ENCODE measurements at regions not wholly inside any gene's neighbourhood (a gene's known extent, or its start where the extent isn't known, plus 50 kb on each side); places are given as distances from the start of the nearest gene placed in this dataset.

DNA sequence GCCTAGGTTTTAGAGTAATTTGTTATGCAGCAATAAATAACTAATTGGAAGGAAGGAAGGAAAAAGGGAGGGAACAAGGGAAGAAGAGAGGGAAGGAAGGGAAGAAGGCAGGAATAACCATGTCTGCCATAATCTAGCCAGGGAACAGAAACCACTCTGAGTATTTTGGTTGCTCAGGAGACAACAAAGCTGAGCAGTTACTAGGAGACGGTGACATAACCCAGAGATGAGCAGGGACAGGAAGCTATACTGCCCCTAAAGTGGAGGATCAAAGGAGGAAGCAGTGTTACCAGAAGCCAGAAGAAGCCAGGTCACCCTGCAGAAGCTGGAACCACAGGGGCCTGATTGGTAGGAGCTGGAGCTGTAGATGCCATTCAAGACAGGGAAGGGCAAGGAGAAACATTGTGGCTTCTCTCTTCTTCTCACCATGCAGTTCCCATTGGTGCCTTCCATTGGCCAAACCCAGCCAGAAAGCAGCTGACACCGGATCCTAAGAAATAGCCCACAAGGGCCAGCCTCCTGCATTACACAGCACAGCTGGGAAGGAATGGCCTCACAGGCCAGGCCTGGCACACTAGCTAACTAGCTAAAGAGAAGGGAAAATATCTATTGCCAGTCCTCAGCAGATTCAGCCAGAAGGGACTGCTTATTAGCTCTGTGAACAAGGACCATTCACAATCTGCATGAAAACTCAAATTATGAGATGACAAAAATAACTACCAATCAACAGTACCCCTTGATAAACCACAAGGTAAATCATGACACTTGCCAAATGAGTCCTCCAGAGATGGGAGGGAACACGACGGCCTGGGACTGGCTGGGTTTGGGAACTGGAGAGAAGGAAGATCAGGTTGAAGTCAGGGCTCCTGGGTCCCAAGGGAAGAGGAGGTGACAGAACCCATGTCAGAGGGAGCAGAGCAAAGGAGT lies 184.5 kb upstream of the NFE2L3 start:
- peaks cover 19% of the 10 kb centered on the region for H3K4me1 Mint-ChIP-seq (ENCODE audit: low read depth)
- no peak overlapping the region for H3K27ac Mint-ChIP-seq
- H3K9me3 Mint-ChIP-seq: no peaks in the 10 kb centered on the region
- H3K36me3 Mint-ChIP-seq (ENCODE audit: low read depth): no peaks in the 10 kb centered on the region
- intact Hi-C loops (cut with micrococcal nuclease): loop anchor here (2.0 kb wide), 3 partner anchors 13 to 105 kb away; no protein-coding TSS in a partner anchor
- DNase-seq (ENCODE audit: low spot score): no peak
- peaks cover 32% of the 10 kb centered on the region for H3K27me3 Mint-ChIP-seq (ENCODE audit: low read depth)
- no peak overlapping the region for H3K4me3 Mint-ChIP-seq (ENCODE audit: low read depth)

- intact Hi-C loops (cut with micrococcal nuclease): loop anchor here (2.0 kb wide), 3 partner anchors 14 to 106 kb away; no protein-coding TSS in a partner anchor
- no peaks in the 10 kb centered on the region for H3K36me3 Mint-ChIP-seq (ENCODE audit: low read depth)
- DNase-seq (ENCODE audit: low spot score): no peak
- H3K27ac Mint-ChIP-seq: peak overlapping the region; percentile 35
- H3K4me3 Mint-ChIP-seq (ENCODE audit: low read depth): no peak overlapping the region
- peaks cover 31% of the 10 kb centered on the region for H3K27me3 Mint-ChIP-seq (ENCODE audit: low read depth)
- H3K9me3 Mint-ChIP-seq: no peaks in the 10 kb centered on the region
- H3K4me1 Mint-ChIP-seq (ENCODE audit: low read depth): peaks cover 19% of the 10 kb centered on the region
Observed at GRCh38 chr7:25968205-25968993, 183.6 kb upstream of the NFE2L3 start.

DNA sequence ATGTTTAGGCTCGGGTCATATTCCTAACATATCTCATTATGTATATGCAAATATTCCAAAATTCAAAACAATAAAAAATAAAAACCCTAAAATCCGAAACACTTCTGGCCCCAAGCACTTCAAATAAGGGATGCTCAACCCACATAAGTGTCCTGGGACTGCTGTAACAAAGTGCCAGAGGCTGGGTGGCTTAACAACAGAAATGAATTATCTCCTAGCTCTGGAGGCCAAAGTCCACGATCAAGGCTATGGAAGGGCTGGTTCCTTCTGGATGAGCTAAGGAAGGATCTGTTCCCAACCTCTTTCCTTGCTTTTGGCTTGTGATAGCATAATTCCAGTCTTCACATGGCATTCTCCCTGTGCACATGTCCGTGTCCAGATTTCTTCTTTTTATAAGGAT lies 181.6 kb upstream of the NFE2L3 start:
- Mint-ChIP-seq H3K27ac (no peak overlapping the region), H3K36me3 (ENCODE audit: low read depth) (no peaks in the 10 kb centered on the region), H3K9me3 (no peaks in the 10 kb centered on the region), H3K27me3 (ENCODE audit: low read depth) (peaks cover 26% of the 10 kb centered on the region), H3K4me1 (ENCODE audit: low read depth) (peaks cover 19% of the 10 kb centered on the region), H3K4me3 (ENCODE audit: low read depth) (no peak overlapping the region)
- no peak for DNase-seq (ENCODE audit: low spot score)
- intact Hi-C loops (cut with micrococcal nuclease): no loop called here

- Mint-ChIP-seq H3K4me1 (ENCODE audit: low read depth) (peaks cover 19% of the 10 kb centered on the region), H3K4me3 (ENCODE audit: low read depth) (no peak overlapping the region), H3K27ac (no peak overlapping the region), H3K27me3 (ENCODE audit: low read depth) (peaks cover 27% of the 10 kb centered on the region), H3K9me3 (no peaks in the 10 kb centered on the region), H3K36me3 (ENCODE audit: low read depth) (no peaks in the 10 kb centered on the region)
- intact Hi-C loops (cut with micrococcal nuclease): no loop called here
- DNase-seq (ENCODE audit: low spot score): no peak
Observed at GRCh38 chr7:25970911-25971310, 181.1 kb upstream of the NFE2L3 start.

DNA sequence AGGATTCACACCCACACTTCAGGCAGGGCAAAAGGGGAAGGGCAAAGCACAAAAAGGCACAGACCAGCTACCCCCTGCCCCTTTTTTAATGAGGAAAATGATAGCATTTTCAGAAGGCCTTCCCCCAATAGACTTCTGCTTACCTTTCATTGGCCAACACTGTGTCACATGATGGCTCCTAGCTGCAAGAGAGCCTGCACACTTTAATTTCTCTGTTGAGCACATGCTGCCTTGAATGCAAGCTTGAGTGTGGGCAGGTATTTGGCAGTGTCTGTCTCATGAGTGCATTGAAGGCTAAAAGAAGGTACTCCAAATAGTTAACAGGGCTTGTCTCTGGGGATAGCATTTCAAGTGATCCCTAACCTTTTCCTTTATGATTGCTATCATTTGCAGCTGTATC lies 175.4 kb upstream of the NFE2L3 start:
- Mint-ChIP-seq H3K27me3 (ENCODE audit: low read depth) (peaks cover 19% of the 10 kb centered on the region), H3K4me1 (ENCODE audit: low read depth) (no peaks in the 10 kb centered on the region), H3K9me3 (no peaks in the 10 kb centered on the region), H3K27ac (no peak overlapping the region), H3K4me3 (ENCODE audit: low read depth) (no peak overlapping the region), H3K36me3 (ENCODE audit: low read depth) (no peaks in the 10 kb centered on the region)
- DNase-seq (ENCODE audit: low spot score): no peak
- intact Hi-C loops (cut with micrococcal nuclease): no loop called here

DNA sequence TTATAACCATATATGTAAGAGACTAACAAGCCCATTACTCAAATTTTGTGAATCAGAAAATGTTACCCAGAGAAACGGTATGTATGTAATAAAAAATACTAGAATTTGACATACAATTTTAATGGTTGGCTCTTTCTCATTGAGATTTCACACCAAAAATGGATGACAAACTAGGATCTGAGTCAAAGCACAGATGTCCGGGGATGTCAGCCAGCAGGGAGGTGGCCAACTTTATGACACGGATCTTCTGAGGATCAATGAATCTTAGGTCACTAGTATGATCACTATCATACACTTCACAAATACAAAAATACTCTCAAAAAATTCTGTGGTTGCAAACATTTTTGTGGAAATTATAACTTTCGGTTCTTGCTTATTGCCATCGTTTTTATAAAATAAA lies 173.5 kb upstream of the NFE2L3 start:
- no peak overlapping the region for H3K4me3 Mint-ChIP-seq (ENCODE audit: low read depth)
- DNase-seq (ENCODE audit: low spot score): no peak
- H3K27me3 Mint-ChIP-seq (ENCODE audit: low read depth): peaks cover 10% of the 10 kb centered on the region
- no peaks in the 10 kb centered on the region for H3K9me3 Mint-ChIP-seq
- intact Hi-C loops (cut with micrococcal nuclease): no loop called here
- H3K36me3 Mint-ChIP-seq (ENCODE audit: low read depth): no peaks in the 10 kb centered on the region
- no peaks in the 10 kb centered on the region for H3K4me1 Mint-ChIP-seq (ENCODE audit: low read depth)
- H3K27ac Mint-ChIP-seq: no peak overlapping the region

GRCh38 chr7:25979605-25980004 lies 172.4 kb upstream of the NFE2L3 start:
- Mint-ChIP-seq H3K4me1 (ENCODE audit: low read depth) (no peaks in the 10 kb centered on the region), H3K27me3 (ENCODE audit: low read depth) (peaks cover 11% of the 10 kb centered on the region), H3K4me3 (ENCODE audit: low read depth) (no peak overlapping the region), H3K36me3 (ENCODE audit: low read depth) (no peaks in the 10 kb centered on the region), H3K9me3 (no peaks in the 10 kb centered on the region), H3K27ac (no peak overlapping the region)
- no peak for DNase-seq (ENCODE audit: low spot score)
- intact Hi-C loops (cut with micrococcal nuclease): no loop called here

- Mint-ChIP-seq H3K36me3 (ENCODE audit: low read depth) (no peaks in the 10 kb centered on the region), H3K9me3 (no peaks in the 10 kb centered on the region), H3K27ac (no peak overlapping the region), H3K4me3 (ENCODE audit: low read depth) (no peak overlapping the region), H3K4me1 (ENCODE audit: low read depth) (no peaks in the 10 kb centered on the region), H3K27me3 (ENCODE audit: low read depth) (peaks cover 20% of the 10 kb centered on the region)
- intact Hi-C loops (cut with micrococcal nuclease): no loop called here
- no peak for DNase-seq (ENCODE audit: low spot score)
Observed at GRCh38 chr7:25982684-25983083, 169.3 kb upstream of the NFE2L3 start.

DNA sequence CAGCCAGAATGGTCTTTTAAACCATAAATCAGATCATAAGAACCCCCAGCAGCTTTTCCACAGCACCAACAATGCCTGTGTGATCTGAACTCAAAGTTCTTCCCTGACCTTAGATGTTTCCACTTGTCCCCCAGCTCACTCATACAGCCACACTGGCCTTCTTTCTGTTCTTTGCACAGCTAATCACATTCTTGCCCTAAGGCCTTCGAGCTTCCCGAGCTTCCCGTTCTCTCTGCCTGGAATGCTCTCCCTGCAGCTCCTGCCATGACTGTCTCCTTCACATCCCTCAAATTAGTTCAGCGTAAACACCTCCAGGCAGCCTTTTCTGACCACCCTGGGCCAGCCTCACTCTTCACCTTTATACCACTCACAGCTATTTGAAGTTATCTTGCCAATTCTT lies 166.8 kb upstream of the NFE2L3 start:
- H3K9me3 Mint-ChIP-seq: no peaks in the 10 kb centered on the region
- H3K27me3 Mint-ChIP-seq (ENCODE audit: low read depth): peaks cover 28% of the 10 kb centered on the region
- intact Hi-C loops (cut with micrococcal nuclease): no loop called here
- H3K36me3 Mint-ChIP-seq (ENCODE audit: low read depth): no peaks in the 10 kb centered on the region
- no peaks in the 10 kb centered on the region for H3K4me1 Mint-ChIP-seq (ENCODE audit: low read depth)
- H3K27ac Mint-ChIP-seq: no peak overlapping the region
- no peak overlapping the region for H3K4me3 Mint-ChIP-seq (ENCODE audit: low read depth)
- no peak for DNase-seq (ENCODE audit: low spot score)

DNA sequence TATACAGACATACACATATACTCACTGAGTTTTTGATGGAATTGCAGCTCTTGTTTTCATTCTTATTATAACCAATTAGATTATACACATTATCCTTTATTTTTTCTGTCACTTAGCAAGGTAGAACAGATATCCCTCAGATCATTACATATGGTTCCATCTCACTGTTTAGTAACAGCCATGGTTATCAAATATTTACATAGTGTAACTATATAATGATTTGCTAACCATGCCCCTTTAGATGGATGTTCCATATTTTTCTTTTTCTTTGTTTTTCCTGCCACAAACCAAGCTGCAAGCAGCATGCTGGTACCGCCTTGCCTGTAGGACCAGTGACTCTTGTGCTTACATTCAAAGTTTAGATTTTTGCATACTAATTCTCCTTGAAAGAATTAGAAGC lies 163.4 kb upstream of the NFE2L3 start:
- Mint-ChIP-seq H3K9me3 (no peaks in the 10 kb centered on the region), H3K4me3 (ENCODE audit: low read depth) (no peak overlapping the region), H3K27me3 (ENCODE audit: low read depth) (peaks cover 35% of the 10 kb centered on the region), H3K36me3 (ENCODE audit: low read depth) (no peaks in the 10 kb centered on the region), H3K4me1 (ENCODE audit: low read depth) (no peaks in the 10 kb centered on the region), H3K27ac (no peak overlapping the region)
- intact Hi-C loops (cut with micrococcal nuclease): no loop called here
- no peak for DNase-seq (ENCODE audit: low spot score)

- Mint-ChIP-seq H3K4me3 (ENCODE audit: low read depth) (no peak overlapping the region), H3K4me1 (ENCODE audit: low read depth) (no peaks in the 10 kb centered on the region), H3K36me3 (ENCODE audit: low read depth) (no peaks in the 10 kb centered on the region), H3K9me3 (no peaks in the 10 kb centered on the region), H3K27me3 (ENCODE audit: low read depth) (peaks cover 33% of the 10 kb centered on the region), H3K27ac (no peak overlapping the region)
- intact Hi-C loops (cut with micrococcal nuclease): no loop called here
- DNase-seq (ENCODE audit: low spot score): no peak
Observed at GRCh38 chr7:25989140-25989705, 162.8 kb upstream of the NFE2L3 start.

- Mint-ChIP-seq H3K27ac (no peak overlapping the region), H3K27me3 (ENCODE audit: low read depth) (peaks cover 30% of the 10 kb centered on the region), H3K9me3 (no peaks in the 10 kb centered on the region), H3K4me3 (ENCODE audit: low read depth) (no peak overlapping the region), H3K4me1 (ENCODE audit: low read depth) (no peaks in the 10 kb centered on the region), H3K36me3 (ENCODE audit: low read depth) (no peaks in the 10 kb centered on the region)
- no peak for DNase-seq (ENCODE audit: low spot score)
- intact Hi-C loops (cut with micrococcal nuclease): no loop called here
Observed at GRCh38 chr7:25994433-25994994, 157.5 kb upstream of the NFE2L3 start.

Data from activated T-helper 2 cell treated with anti-CD3 and anti-CD28 coated beads, Interferon-gamma antibody, Interleukin-2, Interleukin-4, amounts not matched to agents 10 μg/mL and 5 μg/mL and 100 μg/mL, durations not matched to agents 14 hours and 24 hours and 36 hours (primary cell).